ENCODE measurements at regions not wholly inside any gene's neighbourhood (a gene's known extent, or its start where the extent isn't known, plus 50 kb on each side); places are given as distances from the start of the nearest gene placed in this dataset.
A peak's percentile ranks its signal among the peaks of the same experiment; 100 is the strongest.

DNA sequence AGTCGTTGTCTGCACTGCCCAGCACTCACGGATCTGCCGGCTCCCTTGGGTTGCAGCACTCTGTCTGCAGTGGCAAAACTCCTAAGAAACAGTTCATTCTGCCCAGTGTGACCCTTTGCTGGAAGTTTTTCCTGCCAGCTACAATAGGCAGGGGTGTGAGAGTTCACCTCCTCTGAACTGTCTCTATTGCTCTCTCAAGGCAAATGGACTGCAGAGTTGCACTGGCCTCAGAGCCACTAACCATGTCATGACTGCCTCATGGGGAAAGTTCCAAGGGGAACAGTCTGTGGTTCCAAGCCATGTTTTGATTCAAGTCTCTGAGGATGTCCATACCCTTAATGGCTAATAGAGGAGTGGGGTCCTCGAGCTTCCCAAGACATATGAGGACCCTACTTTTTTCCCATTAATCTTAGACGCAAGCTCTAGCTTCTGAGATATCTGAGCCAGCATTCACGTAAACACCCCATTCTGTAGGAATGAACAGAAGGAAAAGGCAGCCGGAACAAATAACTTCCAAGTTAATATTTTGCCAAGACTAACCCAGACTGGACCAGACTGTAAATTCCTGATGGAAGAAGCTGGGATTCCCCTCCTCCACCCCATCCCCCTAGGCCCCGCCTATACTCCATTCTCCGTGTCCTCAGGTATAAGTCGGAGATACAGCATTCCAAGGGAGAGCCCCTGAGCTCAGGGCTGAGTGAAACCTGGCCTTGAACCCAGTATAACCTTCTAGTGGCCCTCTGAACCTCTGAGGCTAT lies 93.8 kb upstream of the AKT3 start:
- DNase-seq = no peak

DNA sequence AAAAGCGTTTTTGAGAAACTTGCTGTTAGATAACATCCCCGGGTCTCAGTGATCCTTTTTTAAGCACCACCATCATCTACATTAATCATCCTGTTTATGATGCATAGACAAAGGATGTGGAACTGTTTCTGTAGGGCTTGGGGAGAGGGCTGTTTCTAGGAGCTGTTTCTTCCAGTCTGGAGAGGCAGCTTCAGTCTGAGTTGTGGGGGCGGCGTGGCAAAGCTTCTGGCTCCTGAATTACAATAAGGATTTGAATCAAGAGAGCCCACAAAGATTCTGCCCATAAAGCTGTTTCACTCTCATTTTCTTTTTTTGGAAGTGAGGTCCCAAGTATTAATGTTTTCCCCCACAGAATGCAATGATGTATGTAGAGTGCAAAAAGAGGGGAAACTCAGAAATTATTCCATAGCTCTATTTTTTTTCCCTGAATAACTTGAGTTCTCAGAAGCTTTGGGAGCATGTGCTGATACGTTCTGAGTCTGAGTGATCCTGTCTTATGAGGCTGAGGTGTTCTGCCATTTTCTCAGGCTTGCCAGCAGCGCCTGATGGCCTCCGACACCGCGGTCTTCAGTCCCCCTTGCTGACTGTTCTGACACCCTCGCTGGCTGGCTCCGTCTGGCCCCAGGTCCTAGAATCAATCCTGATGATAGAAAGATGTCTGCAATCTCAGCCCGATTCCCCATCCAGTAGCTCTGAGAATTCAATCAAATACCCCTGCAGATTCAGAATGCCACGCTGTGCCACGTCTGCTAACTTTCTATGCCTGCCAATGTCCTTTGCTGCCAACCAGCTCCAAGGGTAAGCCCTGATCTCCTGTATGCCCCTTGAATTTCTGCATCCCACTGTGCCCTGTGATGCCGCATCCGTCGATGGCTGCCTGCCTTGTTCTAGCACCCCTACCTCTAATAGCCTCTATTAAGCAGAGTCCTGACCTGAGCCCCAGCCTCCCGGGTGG lies 92.4 kb upstream of the AKT3 start:
- peak; percentile 12 for DNase-seq

DNA sequence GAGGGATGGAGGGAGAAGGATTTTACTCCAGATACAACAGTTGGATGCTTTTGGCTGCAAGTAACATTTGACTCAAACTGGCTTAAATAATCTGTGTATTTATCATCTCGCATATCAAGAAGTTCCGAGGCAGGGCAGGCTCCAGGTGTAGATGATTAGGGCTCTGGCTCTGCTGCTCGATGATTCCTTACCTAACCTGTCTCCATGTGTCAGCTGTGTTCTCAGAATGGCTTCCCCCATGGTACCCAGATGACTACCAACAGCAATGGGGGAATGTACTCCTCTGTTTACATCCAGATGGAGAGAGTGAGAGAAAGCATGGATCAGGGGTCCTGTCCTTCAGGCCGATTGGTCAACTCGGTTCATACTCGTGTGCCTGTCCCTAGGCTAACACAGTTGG lies 90.4 kb upstream of the AKT3 start:
- DNase-seq = no peak

DNA sequence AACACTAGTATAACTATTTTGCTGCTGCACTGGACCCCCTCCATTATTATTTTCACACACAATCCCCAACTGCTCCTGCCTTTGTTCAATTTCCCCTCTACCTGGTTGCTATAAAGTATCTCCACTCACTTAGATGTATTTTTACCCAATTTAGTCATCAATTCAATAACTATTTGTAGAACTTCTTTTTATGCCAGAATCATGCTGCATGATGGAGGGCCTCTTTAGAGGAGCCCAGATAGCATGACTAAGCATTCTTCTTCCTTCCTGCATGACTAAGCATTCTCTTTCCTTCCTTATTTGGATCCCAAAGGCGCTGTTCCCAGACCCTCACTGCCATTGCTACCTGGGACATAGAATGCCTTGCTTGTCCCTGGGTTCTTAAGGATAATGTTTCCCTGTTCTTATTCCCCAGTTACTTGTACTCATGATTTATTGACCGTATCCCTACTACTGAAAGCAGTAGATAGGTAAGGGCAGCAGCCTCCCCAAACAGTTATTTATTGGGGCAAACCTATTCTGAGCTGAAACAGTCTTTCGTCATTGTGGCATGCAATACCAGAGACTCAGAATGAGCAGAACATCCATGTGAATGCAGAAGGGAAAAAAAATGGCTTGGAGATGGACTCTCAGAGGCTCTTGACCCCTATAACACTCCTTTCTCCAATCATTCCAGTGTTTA lies 89.3 kb upstream of the AKT3 start:
- DNase-seq = no peak

- DNase-seq = no peak
Measured at GRCh38 chr1:243938208-243938607, 88.2 kb upstream of the AKT3 start.

DNA sequence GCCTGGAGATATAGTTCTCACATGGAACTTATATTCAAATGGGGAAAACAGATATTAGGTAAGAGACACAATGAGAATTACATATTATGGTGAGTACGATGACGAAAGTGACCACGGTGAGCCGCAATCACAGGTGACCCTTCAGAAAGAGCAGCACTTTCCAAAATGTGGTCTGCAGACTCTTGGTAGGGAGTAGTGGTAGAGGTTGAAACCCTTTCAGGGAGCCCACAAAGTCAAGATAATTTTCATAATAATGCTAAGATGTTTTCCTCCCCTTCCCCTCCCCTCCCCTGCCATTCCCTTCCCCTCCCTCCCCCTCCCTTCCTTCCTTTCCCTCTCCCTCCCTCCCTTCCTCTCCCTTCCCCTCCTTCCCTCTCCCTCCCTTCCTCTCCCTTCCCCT lies 83.5 kb upstream of the AKT3 start:
- DNase-seq = no peak

GRCh38 chr1:243931957-243932356 lies 81.9 kb upstream of the AKT3 start:
- DNase-seq = no peak

- DNase-seq = no peak
Measured at GRCh38 chr1:243930822-243931671, 81.0 kb upstream of the AKT3 start.

GRCh38 chr1:243927381-243927780 lies 77.3 kb upstream of the AKT3 start:
- no peak for DNase-seq

- no peak for DNase-seq
Measured at GRCh38 chr1:243926803-243927245, 76.8 kb upstream of the AKT3 start.

DNA sequence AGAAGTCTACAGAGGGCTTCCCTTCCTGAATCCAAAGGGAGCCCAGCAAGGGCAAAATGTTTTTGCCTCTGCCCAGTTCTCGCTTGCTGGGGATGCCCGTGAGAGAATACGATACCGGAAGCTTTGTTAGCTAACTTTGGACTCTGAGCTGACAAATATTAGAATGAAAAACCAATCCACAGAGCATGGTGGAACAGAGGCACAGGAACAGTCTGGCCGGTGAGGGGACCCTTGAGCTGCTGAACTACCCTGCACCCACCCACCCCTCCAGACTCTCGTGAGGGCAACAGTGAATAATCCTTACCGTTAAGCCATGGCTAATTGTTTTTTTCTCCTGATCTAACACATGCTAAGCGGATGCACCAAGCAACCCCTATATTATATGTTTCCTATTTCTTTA lies 76.3 kb upstream of the AKT3 start:
- DNase-seq = no peak

- DNase-seq = no peak
Measured at GRCh38 chr1:243924588-243925349, 74.7 kb upstream of the AKT3 start.

DNA sequence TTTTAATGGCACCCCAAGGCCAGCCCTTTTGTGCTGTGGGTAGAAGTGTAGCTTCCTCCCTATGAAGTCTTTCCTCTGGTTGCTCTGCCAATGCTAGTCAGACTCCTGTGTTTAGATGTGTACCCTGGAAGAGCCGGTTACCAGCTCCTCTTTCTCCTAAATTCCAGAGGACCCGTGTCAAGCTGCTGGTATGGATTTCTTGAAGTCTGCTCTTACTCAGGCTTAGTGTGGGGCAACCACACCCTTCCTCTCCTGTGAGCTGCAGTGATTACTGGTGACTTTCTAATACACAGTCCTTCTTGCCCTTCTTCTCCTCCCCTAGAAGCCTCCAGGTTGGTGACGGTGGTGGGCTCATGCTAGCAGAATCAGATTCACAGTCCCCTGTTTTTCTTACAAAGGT lies 74.1 kb upstream of the AKT3 start:
- DNase-seq = no peak

DNA sequence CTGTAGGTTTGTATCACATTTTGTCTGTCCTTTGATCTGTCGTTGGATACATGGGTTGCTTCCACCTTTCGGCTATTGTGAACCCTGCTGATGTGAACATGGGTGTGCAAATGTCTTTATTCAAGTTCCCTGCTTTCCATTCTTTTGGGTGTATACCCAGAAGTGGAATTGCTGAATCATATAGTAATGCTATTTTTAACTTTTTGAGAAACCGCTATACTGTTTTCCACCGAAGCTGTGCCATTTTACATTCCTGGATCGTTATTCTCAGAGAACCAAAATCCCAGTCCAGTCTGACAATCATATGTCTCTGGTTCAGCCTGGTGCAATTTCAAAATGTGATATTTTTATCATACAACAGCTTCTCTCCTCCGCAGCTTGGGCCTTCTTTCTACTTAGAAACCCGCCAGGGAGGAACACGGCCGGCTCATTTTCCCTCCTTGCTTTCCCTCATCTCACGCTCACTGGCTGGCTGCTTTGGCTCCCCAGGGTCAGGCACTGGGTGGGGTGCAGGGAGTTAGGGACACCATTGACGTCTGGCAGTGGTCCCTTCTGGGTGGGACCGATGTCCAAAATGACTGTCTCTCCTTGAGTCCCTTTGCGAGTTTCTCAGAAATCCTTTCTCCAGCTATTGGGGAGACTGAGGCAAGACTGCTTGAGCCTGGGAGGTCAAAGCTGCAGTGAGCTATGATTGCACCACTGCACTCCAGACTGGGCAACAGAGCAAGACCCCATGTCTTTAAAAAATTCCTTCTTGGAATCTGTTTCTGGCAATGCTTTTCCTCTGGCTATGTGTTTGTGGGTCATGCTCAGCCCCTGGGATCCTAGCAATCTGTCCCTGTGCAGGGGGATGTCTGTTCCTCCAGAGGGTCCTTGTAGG lies 73.5 kb upstream of the AKT3 start:
- no peak for DNase-seq

DNA sequence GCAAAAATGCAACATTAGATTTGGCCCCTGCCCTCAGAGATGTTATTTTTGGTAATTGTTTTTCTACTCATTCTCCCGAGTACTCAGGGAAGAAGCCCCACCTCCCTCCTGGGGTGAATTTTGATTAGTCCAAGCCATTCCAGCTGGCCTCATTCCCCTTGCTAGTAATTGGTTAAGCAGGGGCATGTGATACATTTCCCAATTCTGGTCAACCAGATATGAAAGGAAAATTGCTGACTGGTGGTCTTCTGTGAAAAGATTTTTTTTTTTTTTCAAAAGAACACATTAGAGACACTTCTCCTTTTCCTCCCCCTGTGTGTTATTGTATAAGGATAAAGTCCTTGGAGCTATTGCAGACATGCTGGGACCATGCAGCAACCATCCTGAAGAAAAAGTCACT lies 71.1 kb upstream of the AKT3 start:
- no peak for DNase-seq

DNA sequence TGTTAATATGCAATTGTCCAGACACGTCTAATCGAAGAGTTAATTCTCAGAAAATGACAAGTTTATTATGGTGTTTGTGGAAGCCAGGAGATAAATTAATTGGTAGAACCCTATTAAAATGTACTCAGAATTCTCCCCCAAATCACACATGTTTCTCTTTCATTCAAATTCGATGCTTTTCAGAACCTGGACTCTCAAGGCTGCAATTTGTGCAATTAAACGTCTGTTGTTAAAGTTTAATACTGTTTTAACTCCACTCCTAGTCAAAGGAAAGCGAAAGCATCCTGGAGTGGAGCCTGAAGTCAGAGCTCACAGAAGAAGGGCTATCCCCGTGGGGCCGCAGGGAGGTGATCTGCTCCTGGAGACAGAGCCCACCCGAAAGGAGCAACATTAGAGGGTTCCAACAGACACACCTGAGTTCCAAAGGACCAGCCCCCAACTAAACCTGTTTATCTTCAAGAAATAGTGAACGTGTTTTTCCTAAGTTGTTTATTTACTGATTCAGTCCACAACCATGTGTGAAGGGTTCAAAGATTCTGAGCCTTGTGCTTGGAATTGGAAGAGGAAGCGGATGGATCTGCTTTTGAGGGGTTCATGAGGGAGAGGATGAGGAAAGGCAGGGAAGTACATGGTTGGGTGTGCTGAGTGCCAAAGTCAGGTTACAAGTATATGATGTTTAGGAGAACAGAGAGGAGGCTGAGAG lies 68.0 kb upstream of the AKT3 start:
- DNase-seq = no peak

DNA sequence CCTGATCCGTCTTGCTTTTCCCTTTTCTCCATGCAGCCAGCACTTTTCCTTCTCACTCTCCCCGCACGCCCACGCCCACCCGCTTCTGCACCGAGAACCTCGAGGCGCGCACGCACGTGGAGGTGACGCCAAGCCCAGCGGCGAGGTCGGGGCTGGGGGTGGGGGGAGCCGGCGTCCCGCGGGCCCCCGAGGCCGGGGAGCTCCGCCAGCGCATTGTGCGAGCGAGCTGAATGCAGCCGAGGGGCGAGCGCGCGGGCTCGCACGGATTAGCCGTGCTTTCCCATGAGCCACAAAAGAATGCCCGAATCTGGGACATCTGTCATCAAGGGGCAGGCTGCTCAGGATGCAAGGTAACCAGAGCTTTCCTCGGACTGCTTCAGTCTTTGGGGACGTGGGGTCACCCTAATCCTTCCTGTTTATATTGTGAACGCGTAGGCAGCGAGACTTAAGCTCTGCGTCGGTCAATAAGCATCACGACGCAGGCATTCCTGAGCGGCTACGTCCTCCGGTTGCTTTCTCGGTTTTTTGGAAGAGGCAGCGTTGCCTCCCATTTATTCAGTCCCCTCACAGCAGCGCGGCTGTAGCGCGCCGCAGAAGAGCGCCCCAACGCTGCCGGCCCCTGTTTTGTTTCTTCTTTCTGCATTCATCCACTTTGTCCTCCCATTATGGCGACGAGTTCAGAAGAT lies 67.3 kb upstream of the AKT3 start:
- DNase-seq = peak; percentile 32

DNA sequence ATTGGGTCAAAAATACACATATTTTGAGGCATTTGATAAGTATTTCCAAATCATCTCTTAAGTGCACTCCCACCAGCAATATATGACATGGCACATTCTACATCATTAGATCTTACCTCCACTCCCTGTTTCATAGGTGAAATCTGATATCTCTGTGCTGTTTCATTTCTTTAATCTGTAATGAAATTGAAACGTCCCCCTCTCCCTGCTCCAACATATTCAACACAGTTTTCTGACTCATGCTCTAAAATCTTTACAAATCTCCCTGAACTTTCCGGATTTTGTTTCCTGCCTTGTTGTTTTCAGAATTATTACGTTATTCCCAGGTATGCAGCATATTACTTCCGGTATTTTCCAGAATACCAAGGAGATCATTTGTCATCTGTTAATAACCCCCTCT lies 66.1 kb upstream of the AKT3 start:
- no peak for DNase-seq

DNA sequence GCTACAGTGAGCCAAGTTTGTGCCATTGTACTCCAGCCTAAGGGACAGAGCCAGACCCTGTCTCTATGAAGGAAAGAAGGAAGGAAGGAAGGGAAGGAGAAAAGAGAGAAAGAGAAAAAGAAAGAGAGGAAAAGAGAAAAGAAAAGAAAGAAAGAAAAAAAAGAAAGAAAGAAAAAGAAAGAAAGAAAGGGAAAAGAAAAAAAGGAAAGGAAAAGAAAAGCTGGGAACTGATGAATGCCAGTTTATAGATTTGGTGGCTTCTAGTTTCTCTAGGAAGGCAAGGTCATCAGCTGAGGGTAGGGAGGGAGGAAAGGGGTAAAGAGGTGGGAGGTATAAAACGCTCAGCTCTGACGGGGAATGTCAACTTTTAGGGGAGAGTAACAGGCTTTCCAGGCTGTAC lies 62.3 kb upstream of the AKT3 start:
- no peak for DNase-seq

Measured in activated CD4-positive, alpha-beta T cell treated with anti-CD3 and anti-CD28 coated beads for 48 hours (primary cell).